BJ (cell line): ENCODE measurements at regions not wholly inside any gene's neighbourhood (a gene's known extent, or its start where the extent isn't known, plus 50 kb on each side); places are given as distances from the start of the nearest gene placed in this dataset.

ENCODE experiments used
- CTCF ChIA-PET: fragments of 350-600 bp; formaldehyde crosslinking; extraction: SDS; loops from one replicate; lab custom pipeline; 2021; ENCODE audit warnings: antibody characterized with exemption, inconsistent platforms; lab: Yijun Ruan, JAX
- POLR2A ChIA-PET: fragments of 300-600 bp; sonication (Branson Sonifier 250); formaldehyde crosslinking; extraction: SDS; loops from one replicate; lab custom pipeline; 2021; ENCODE audit warnings: antibody characterized with exemption; lab: Charles Lee
- DNase-seq: peaks from one replicate; pipeline ENCODE4 v3.0.0-alpha.2; 2011; ENCODE audit warnings: low read depth
- H3K27me3 ChIP-seq: 2 replicates; pipeline ENCODE4 v1.6.0; 2011; ENCODE audit warnings: low read length; ENCODE audit not compliant: control insufficient read depth, insufficient read depth
- H3K36me3 ChIP-seq: 2 replicates; pipeline ENCODE4 v1.5.1; 2011; ENCODE audit warnings: low read length; ENCODE audit not compliant: control insufficient read depth, insufficient read depth
- H3K4me3 ChIP-seq: 2 replicates; pipeline ENCODE4 v1.5.1; 2011; ENCODE audit warnings: low read depth, mild to moderate bottlenecking, control low read depth, low read length
- TF ChIP-seq, protein P1 (sequence below): IDR thresholded peaks from 2 replicates; pipeline ENCODE4 v1.5.1; 2011; ENCODE audit warnings: low read depth, mild to moderate bottlenecking, control low read depth, inconsistent platforms, low read length, moderate library complexity; ENCODE audit not compliant: insufficient read depth

DNA sequence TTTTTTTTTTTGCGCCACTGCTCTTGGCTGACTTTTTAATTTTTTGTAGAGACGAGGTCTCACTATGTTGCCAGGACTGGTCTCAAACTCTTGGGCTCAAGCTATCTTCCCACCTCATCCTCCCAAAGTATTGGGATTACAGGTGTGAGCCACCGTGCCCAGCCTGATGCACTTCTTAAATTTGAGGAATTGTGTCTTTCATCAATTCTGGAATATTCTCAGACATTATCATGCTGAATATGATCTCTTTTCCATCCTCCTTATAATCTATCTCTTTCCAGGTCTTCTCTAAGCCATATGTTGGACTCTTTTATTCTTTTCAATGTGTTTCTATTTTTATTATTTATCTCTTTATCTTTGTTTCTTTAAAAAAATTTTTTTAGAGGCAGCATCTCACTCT lies 196.2 kb upstream of the IER5L start:
- ChIA-PET CTCF (no interaction called here), POLR2A (no interaction called here)
- Histone ChIP-seq H3K36me3 (no peaks in the 10 kb centered on the region), H3K4me3 (no peak overlapping the region), H3K27me3 (no peaks in the 10 kb centered on the region; the same call in none of the 2 replicates)
- TF ChIP-seq, protein P1, sequence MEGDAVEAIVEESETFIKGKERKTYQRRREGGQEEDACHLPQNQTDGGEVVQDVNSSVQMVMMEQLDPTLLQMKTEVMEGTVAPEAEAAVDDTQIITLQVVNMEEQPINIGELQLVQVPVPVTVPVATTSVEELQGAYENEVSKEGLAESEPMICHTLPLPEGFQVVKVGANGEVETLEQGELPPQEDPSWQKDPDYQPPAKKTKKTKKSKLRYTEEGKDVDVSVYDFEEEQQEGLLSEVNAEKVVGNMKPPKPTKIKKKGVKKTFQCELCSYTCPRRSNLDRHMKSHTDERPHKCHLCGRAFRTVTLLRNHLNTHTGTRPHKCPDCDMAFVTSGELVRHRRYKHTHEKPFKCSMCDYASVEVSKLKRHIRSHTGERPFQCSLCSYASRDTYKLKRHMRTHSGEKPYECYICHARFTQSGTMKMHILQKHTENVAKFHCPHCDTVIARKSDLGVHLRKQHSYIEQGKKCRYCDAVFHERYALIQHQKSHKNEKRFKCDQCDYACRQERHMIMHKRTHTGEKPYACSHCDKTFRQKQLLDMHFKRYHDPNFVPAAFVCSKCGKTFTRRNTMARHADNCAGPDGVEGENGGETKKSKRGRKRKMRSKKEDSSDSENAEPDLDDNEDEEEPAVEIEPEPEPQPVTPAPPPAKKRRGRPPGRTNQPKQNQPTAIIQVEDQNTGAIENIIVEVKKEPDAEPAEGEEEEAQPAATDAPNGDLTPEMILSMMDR: no peak
- DNase-seq: no peak

GRCh38 chr9:129373361-129373760 lies 195.3 kb upstream of the IER5L start:
- Histone ChIP-seq H3K36me3 (no peaks in the 10 kb centered on the region), H3K27me3 (no peaks in the 10 kb centered on the region; the same call in none of the 2 replicates), H3K4me3 (no peak overlapping the region)
- ChIA-PET CTCF (no interaction called here), POLR2A (interaction anchor here (0.8 kb wide), 1 partner anchor 32 kb away, joined by 5 read pairs; no protein-coding TSS in a partner anchor)
- TF ChIP-seq, protein P1: no peak
- DNase-seq: no peak

- ChIA-PET POLR2A (no interaction called here), CTCF (interaction anchor here (1.2 kb wide), 1 partner anchor 12 kb away, joined by 3 read pairs; no protein-coding TSS in a partner anchor)
- H3K27me3 ChIP-seq: no peaks in the 10 kb centered on the region
- no peak for DNase-seq
- TF ChIP-seq, protein P1: no peak
- no peaks in the 10 kb centered on the region for H3K36me3 ChIP-seq
- H3K4me3 ChIP-seq: no peak overlapping the region
These were observed 192.7 kb upstream of the IER5L start for GRCh38 chr9:129370770-129371169.

DNA sequence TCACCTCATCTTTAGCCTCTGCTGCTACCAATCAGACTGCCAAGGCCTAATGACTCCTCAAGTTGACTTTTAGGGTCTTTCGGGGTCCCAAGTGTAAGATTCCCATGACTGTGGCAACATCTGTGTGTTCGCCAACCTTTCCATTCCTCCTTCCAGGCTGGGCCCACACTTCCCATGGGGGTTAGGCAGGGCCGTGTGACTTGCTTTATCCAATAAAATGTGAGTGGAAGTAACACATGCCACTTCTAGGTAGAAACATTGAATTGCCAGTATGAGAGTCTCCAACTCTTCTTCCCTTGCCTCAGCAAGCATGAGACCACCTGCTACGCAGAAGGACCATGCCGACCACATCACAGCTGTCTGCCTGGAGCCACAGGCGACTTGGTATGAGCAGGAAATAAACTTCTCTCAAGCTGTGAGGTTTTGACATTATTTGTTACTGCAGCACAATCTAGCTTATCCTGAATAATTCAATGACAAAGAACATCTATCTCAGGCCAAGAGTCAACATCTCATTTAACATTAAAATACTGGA lies 190.4 kb upstream of the IER5L start:
- Histone ChIP-seq H3K36me3 (no peaks in the 10 kb centered on the region), H3K4me3 (no peak overlapping the region), H3K27me3 (no peaks in the 10 kb centered on the region)
- ChIA-PET CTCF (interaction anchor here (0.6 kb wide), 1 partner anchor 48 kb away, joined by 4 read pairs; no protein-coding TSS in a partner anchor), POLR2A (no interaction called here)
- TF ChIP-seq, protein P1: no peak
- DNase-seq: no peak

DNA sequence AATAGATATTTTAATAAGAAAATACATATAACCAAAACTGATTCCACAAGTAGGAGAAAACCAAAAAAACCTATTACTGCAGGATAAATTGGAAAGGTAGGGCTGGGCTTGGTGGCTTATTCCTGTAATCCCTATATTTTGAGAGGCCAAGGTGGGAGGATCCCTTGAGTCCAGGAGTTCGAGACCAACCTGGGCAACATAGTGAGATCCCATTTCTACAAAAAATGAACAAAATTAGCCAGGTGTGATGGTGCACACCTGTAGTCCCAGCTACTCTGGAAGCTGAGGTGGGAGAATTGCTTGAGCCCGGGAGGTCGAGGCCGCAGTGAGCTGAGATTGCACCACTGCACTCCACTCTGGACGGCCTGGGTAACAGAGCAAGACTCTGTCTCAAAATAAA lies 189.2 kb upstream of the IER5L start:
- Histone ChIP-seq H3K4me3 (no peak overlapping the region), H3K27me3 (no peaks in the 10 kb centered on the region; the same call in 1 of the 2 replicates), H3K36me3 (no peaks in the 10 kb centered on the region)
- TF ChIP-seq, protein P1: no peak
- CTCF ChIA-PET: no interaction called here
- POLR2A ChIA-PET: no interaction called here
- no peak for DNase-seq
